ENCODE measurements at regions not wholly inside any gene's neighbourhood (a gene's known extent, or its start where the extent isn't known, plus 50 kb on each side); places are given as distances from the start of the nearest gene placed in this dataset.
"Not testable (repeated sequence)": the region's sequence is repeated elsewhere in the genome, so short reads cannot be mapped to it uniquely, and the experiment has no call there.

- no peak for DNase-seq (ENCODE audit: low read depth)
Measured at GRCh38 chr3:171915275-171915674, 72.1 kb downstream of the TMEM212 start.

GRCh38 chr3:171916888-171917287, 73.7 kb downstream of the TMEM212 start:
- no peak for DNase-seq (ENCODE audit: low read depth)

GRCh38 chr3:171922629-171923028, 79.5 kb downstream of the TMEM212 start:
- not testable (repeated sequence) for DNase-seq (ENCODE audit: low read depth)

- DNase-seq (ENCODE audit: low read depth), result not testable (repeated sequence)
Measured at GRCh38 chr3:171923668-171924067, 80.5 kb downstream of the TMEM212 start.

GRCh38 chr3:171924864-171925263, 81.7 kb downstream of the TMEM212 start:
- DNase-seq (ENCODE audit: low read depth), result not testable (repeated sequence)

GRCh38 chr3:171932153-171932611, 89.0 kb downstream of the TMEM212 start:
- no peak for DNase-seq (ENCODE audit: low read depth)

GRCh38 chr3:171933441-171933840, 90.3 kb downstream of the TMEM212 start:
- DNase-seq (ENCODE audit: low read depth), result no peak

GRCh38 chr3:171935261-171936123, 92.3 kb downstream of the TMEM212 start:
- DNase-seq (ENCODE audit: low read depth), result no peak

GRCh38 chr3:171936191-171936841, 93.2 kb downstream of the TMEM212 start:
- peak; percentile 59 for DNase-seq (ENCODE audit: low read depth)

- no peak for DNase-seq (ENCODE audit: low read depth)
Measured at GRCh38 chr3:171939578-171939977, 96.4 kb downstream of the TMEM212 start.

GRCh38 chr3:171940151-171940649, 97.1 kb downstream of the TMEM212 start:
- DNase-seq (ENCODE audit: low read depth), result no peak

GRCh38 chr3:171943262-171944117, 95.9 kb upstream of the FNDC3B start:
- no peak for DNase-seq (ENCODE audit: low read depth)

GRCh38 chr3:171944118-171945016, 95.0 kb upstream of the FNDC3B start:
- no peak for DNase-seq (ENCODE audit: low read depth)

GRCh38 chr3:171948674-171949073, 90.7 kb upstream of the FNDC3B start:
- no peak for DNase-seq (ENCODE audit: low read depth)

GRCh38 chr3:171949554-171949953, 89.8 kb upstream of the FNDC3B start:
- no peak for DNase-seq (ENCODE audit: low read depth)

- DNase-seq (ENCODE audit: low read depth), result no peak
Measured at GRCh38 chr3:171950373-171950772, 89.0 kb upstream of the FNDC3B start.

GRCh38 chr3:171951597-171951996, 87.8 kb upstream of the FNDC3B start:
- no peak for DNase-seq (ENCODE audit: low read depth)

- DNase-seq (ENCODE audit: low read depth), result no peak
Measured at GRCh38 chr3:171953301-171954022, 85.9 kb upstream of the FNDC3B start.

- no peak for DNase-seq (ENCODE audit: low read depth)
Measured at GRCh38 chr3:171954690-171955383, 84.5 kb upstream of the FNDC3B start.

- DNase-seq (ENCODE audit: low read depth), result no peak
Measured at GRCh38 chr3:171955598-171955997, 83.8 kb upstream of the FNDC3B start.
